GM23338 (cell line): ENCODE measurements at regions not wholly inside any gene's neighbourhood (a gene's known extent, or its start where the extent isn't known, plus 50 kb on each side); places are given as distances from the start of the nearest gene placed in this dataset. TPM values are rescaled to one million over a fixed set of nuclear protein-coding genes. Genes with fewer than 3 reads are reported as not detected.
"Not testable (repeated sequence)": the region's sequence is repeated elsewhere in the genome, so short reads cannot be mapped to it uniquely, and the experiment has no call there.

Experiments used
- ATAC-seq: fragments of 200-7000 bp; cut with Tn5 transposase; 3 replicates; pipeline ENCODE4 v1.9.1; 2020
- DNase-seq: peaks from one replicate; pipeline ENCODE4 v3.0.0-alpha.2; 2015; ENCODE audit warnings: low spot score
- H2AFZ ChIP-seq: fragments of 200-600 bp; sonication (generic); 2 replicates; pipeline ENCODE4 v1.8.0; 2016; ENCODE audit warnings: antibody characterized with exemption, mild to moderate bottlenecking, moderate library complexity
- H3F3A ChIP-seq: fragments of 200-600 bp; sonication (generic); replicated peaks from 2 replicates; pipeline ENCODE4 v1.8.0; 2017; ENCODE audit warnings: antibody characterized with exemption, mixed run types, low read depth
- H3K27ac ChIP-seq: fragments of 200-600 bp; sonication (generic); 2 replicates; pipeline ENCODE4 v1.6.1; 2016; ENCODE audit warnings: low read depth
- H3K27me3 ChIP-seq: fragments of 200-600 bp; sonication (generic); 2 replicates; pipeline ENCODE4 v1.8.0; 2016; ENCODE audit warnings: mild to moderate bottlenecking, mixed run types, moderate library complexity; ENCODE audit not compliant: insufficient read depth
- H3K36me3 ChIP-seq: fragments of 200-600 bp; sonication (generic); 2 replicates; pipeline ENCODE4 v1.8.0; 2016; ENCODE audit warnings: mild to moderate bottlenecking; ENCODE audit not compliant: insufficient read depth
- H3K4me1 ChIP-seq: fragments of 200-600 bp; sonication (generic); 2 replicates; pipeline ENCODE4 v1.8.0; 2016; ENCODE audit warnings: mild to moderate bottlenecking, moderate library complexity; ENCODE audit not compliant: insufficient read depth
- H3K4me2 ChIP-seq: fragments of 200-600 bp; sonication (generic); 2 replicates; pipeline ENCODE4 v1.7.1; 2017; ENCODE audit warnings: mixed run types
- H3K4me3 ChIP-seq: fragments of 200-600 bp; sonication (generic); 2 replicates; pipeline ENCODE4 v1.6.1; 2016; ENCODE audit warnings: mixed run types
- H3K79me2 ChIP-seq: fragments of 200-600 bp; sonication (generic); replicated peaks from 2 replicates; pipeline ENCODE4 v1.8.0; 2017; ENCODE audit warnings: mild to moderate bottlenecking; ENCODE audit not compliant: insufficient read depth
- H3K9me2 ChIP-seq: fragments of 200-600 bp; sonication (generic); 2 replicates; pipeline ENCODE4 v1.8.0; 2017; ENCODE audit not compliant: insufficient read depth
- H4K20me1 ChIP-seq: fragments of 200-600 bp; sonication (generic); replicated peaks from 2 replicates; pipeline ENCODE4 v1.8.0; 2017; ENCODE audit warnings: mild to moderate bottlenecking; ENCODE audit not compliant: insufficient read depth
- H3K27ac Mint-ChIP-seq: 2 replicates; pipeline ENCODE4 v1.8.0; 2020; ENCODE audit warnings: inconsistent platforms, mild to moderate bottlenecking, moderate library complexity, mixed read lengths
- H3K27me3 Mint-ChIP-seq: 3 replicates; pipeline ENCODE4 v1.8.0; 2022; ENCODE audit warnings: low read depth, mild to moderate bottlenecking, moderate library complexity, mixed read lengths, inconsistent platforms; ENCODE audit not compliant: insufficient read depth, poor library complexity
- H3K36me3 Mint-ChIP-seq: 3 replicates; pipeline ENCODE4 v1.8.0; 2021; ENCODE audit warnings: low read depth, mild to moderate bottlenecking, inconsistent platforms, moderate library complexity, mixed read lengths
- H3K4me1 Mint-ChIP-seq: 3 replicates; pipeline ENCODE4 v1.8.0; 2020; ENCODE audit warnings: mild to moderate bottlenecking, inconsistent platforms, mixed read lengths
- H3K4me3 Mint-ChIP-seq: 3 replicates; pipeline ENCODE4 v1.8.0; 2021; ENCODE audit warnings: moderate library complexity, mild to moderate bottlenecking, inconsistent platforms, mixed read lengths
- H3K9me3 Mint-ChIP-seq: 3 replicates; pipeline ENCODE4 v1.8.0; 2020; ENCODE audit warnings: moderate library complexity, mild to moderate bottlenecking, inconsistent platforms, mixed read lengths
- small RNA-seq: library from RNA; depleted of rRNA; stranded (forward); fragments of <200 nt; gene quantifications from one replicate; pipeline ENCODE3, GENCODE V24; 2014; ENCODE audit warnings: low replicate concordance

DNA sequence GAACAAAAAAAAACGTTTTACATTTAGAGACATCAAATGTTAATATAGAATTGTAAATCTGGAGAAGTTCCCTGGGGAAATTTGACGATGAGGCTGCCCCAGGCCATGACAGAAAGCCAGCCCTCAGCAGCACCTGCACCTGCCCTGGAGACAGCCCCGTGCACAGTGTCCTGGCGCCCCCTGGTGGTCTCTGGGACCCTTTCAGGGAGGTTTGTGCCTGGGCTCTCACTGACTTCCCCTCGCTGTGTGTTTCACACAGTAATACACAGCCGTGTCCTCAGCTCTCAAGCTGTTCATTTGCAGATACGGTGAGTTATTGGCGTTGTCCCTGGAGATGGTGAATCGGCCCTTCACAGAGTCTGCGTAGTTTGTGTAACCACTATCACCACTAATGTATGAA, 385.1 kb downstream of the TP53TG3F start:
- H3K36me3 Mint-ChIP-seq, H3K27me3 Mint-ChIP-seq, H3F3A ChIP-seq, H3K9me2 ChIP-seq, H3K79me2 ChIP-seq, H3K4me3 ChIP-seq, H3K4me1 Mint-ChIP-seq, H3K4me1 ChIP-seq, H2AFZ ChIP-seq, H3K36me3 ChIP-seq, H3K27ac ChIP-seq, H3K4me2 ChIP-seq, H3K4me3 Mint-ChIP-seq, H4K20me1 ChIP-seq, H3K27ac Mint-ChIP-seq, H3K27me3 ChIP-seq, ATAC-seq, DNase-seq: not testable (repeated sequence)
- H3K9me3 Mint-ChIP-seq, result peaks cover 24% of the 10 kb centered on the region

Small RNA genes in the stretch of these regions (small RNA-seq; reads per million reads assigned to genes)
- gene AC136428.2, result not detected
- not detected for gene ENPP7P13
